ENCODE measurements at regions not wholly inside any gene's neighbourhood (a gene's known extent, or its start where the extent isn't known, plus 50 kb on each side); places are given as distances from the start of the nearest gene placed in this dataset.

DNA sequence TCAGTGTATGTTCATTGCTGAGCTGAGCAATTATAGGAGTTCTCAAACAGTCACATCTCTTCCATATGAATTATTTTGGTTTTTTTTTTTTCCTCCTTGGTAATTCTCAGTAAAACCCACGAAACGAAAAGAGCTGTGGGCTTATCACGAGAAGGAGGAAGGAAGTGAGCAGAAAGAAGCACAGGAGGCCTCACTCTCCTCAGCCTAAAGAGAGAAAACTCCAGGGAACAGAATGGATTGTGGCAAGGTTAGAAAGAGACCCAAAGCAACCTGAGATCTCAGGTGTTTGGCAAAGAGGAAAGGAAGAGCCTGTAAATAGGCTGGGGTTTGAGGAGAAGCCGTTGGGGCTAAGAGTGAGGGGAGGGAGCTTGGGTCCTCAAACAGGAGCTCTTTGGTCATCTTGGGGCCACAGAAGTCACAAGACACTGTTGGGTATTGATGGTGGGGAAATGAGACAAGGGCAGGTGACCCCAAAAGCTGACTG is 67.8 kb upstream of the CITED2 start:
- peaks cover 0 to 4% of the 10 kb centered on the region in 2 donors for H3K4me1 ChIP-seq (ENCODE audit: control insufficient read depth in 2 of 2, insufficient read depth in 2 of 2, low read length in 2 of 2)
- no peaks in the 10 kb centered on the region for H3K9me3 ChIP-seq (ENCODE audit: control insufficient read depth in 2 of 2, insufficient read depth in 1 of 2, low read length in 1 of 2)
- DNase-seq (ENCODE audit: low read depth in 6 of 9, low spot score in 9 of 9) = no peak
- no peaks in the 10 kb centered on the region for H3K36me3 ChIP-seq (ENCODE audit: control insufficient read depth in 2 of 2, insufficient read depth in 2 of 2, low read length in 1 of 2)
- H3K27ac ChIP-seq (ENCODE audit: low read depth in 1 of 2, low read length in 1 of 2) = no peak overlapping the region
- no peak overlapping the region for H3K4me3 ChIP-seq (ENCODE audit: low read length in 2 of 2)
- WGBS = 12% methylated on average over 4 of the region's 4 CpGs
- H3K27me3 ChIP-seq (ENCODE audit: control insufficient read depth in 2 of 2, insufficient read depth in 1 of 2, low read length in 1 of 2) = no peaks in the 10 kb centered on the region

DNA sequence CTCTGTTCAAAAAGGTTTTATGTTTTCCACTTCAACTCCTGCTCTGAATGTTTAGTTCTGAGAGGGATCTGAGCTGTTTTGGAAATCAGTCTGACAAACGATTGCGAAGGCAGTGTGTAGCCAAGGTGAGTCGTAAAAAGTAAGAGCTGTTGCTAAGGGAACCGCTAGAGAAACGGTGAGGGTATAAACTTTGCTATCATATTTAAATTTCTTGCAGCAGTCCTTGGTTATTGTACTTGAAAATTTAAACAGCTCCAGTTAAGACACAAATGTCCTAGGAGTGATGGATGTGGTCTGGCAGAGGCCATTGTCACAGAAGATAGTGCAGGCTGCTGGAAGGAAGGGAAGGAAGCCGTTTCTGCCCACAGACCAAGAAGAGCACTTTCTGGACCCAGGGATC is 64.9 kb upstream of the CITED2 start:
- no peak overlapping the region for H3K4me3 ChIP-seq (ENCODE audit: low read length in 2 of 2)
- no peaks in the 10 kb centered on the region for H3K9me3 ChIP-seq (ENCODE audit: control insufficient read depth in 2 of 2, insufficient read depth in 1 of 2, low read length in 1 of 2)
- no peak overlapping the region for H3K27ac ChIP-seq (ENCODE audit: low read depth in 1 of 2, low read length in 1 of 2)
- H3K36me3 ChIP-seq (ENCODE audit: control insufficient read depth in 2 of 2, insufficient read depth in 2 of 2, low read length in 1 of 2) = no peaks in the 10 kb centered on the region
- no peak for DNase-seq (ENCODE audit: low read depth in 6 of 9, low spot score in 9 of 9)
- peaks cover 0 to 4% of the 10 kb centered on the region in 2 donors for H3K4me1 ChIP-seq (ENCODE audit: control insufficient read depth in 2 of 2, insufficient read depth in 2 of 2, low read length in 2 of 2)
- 50% methylated on average over 6 of the region's 6 CpGs for WGBS
- H3K27me3 ChIP-seq (ENCODE audit: control insufficient read depth in 2 of 2, insufficient read depth in 1 of 2, low read length in 1 of 2) = no peaks in the 10 kb centered on the region

DNA sequence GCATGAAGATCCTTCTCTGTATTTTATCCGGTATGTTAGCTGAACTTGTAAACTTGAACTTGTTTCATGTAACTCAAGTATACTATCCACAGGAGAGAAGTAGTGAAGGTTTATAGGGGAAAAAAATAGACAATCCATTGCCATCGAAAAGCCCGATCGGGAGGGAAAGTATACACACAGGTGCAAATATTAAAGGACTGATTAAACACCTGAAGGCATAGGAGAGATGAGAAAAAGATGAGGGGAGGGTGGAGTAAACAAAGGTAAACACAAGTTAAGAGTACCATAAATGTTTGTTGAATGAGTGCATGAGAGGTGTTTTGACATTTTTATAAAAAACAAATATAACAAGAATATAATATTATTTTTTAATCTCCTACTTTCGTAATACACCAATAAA is 64.3 kb upstream of the CITED2 start:
- Histone ChIP-seq H3K4me1 (ENCODE audit: control insufficient read depth in 2 of 2, insufficient read depth in 2 of 2, low read length in 2 of 2) (peaks cover 0 to 4% of the 10 kb centered on the region in 2 donors), H3K9me3 (ENCODE audit: control insufficient read depth in 2 of 2, insufficient read depth in 1 of 2, low read length in 1 of 2) (no peaks in the 10 kb centered on the region), H3K27me3 (ENCODE audit: control insufficient read depth in 2 of 2, insufficient read depth in 1 of 2, low read length in 1 of 2) (no peaks in the 10 kb centered on the region), H3K27ac (ENCODE audit: low read depth in 1 of 2, low read length in 1 of 2) (no peak overlapping the region), H3K4me3 (ENCODE audit: low read length in 2 of 2) (no peak overlapping the region), H3K36me3 (ENCODE audit: control insufficient read depth in 2 of 2, insufficient read depth in 2 of 2, low read length in 1 of 2) (no peaks in the 10 kb centered on the region)
- 99% methylated on average over 5 of the region's 5 CpGs for WGBS
- DNase-seq (ENCODE audit: low read depth in 6 of 9, low spot score in 9 of 9) = no peak

DNA sequence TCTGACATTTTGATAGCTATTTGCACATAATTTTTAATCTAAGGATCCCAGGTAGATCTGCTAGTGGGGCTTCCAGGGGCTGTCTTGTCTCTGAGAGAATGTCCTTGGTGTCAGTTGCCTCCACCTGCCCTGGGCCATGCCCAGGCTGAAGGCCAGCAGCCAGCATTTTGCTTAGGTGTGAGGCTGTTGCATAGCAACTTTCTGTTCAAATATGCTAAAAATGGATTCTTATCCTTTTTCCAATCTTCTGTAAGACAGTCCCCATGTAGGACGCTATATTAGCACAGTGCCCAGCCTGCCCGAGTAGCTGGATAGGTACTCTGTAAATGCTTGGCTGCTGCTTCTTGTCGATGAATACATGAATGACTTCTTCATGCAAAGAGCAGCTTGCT is 62.5 kb upstream of the CITED2 start:
- Histone ChIP-seq H3K4me3 (ENCODE audit: low read length in 2 of 2) (no peak overlapping the region), H3K27ac (ENCODE audit: low read depth in 1 of 2, low read length in 1 of 2) (no peak overlapping the region), H3K36me3 (ENCODE audit: control insufficient read depth in 2 of 2, insufficient read depth in 2 of 2, low read length in 1 of 2) (no peaks in the 10 kb centered on the region), H3K4me1 (ENCODE audit: control insufficient read depth in 2 of 2, insufficient read depth in 2 of 2, low read length in 2 of 2) (no peaks in the 10 kb centered on the region), H3K27me3 (ENCODE audit: control insufficient read depth in 2 of 2, insufficient read depth in 1 of 2, low read length in 1 of 2) (no peaks in the 10 kb centered on the region), H3K9me3 (ENCODE audit: control insufficient read depth in 2 of 2, insufficient read depth in 1 of 2, low read length in 1 of 2) (peaks cover 0 to 1% of the 10 kb centered on the region in 2 donors)
- whole genome bisulfite sequencing = 98% methylated on average over 3 of the region's 3 CpGs
- DNase-seq (ENCODE audit: low read depth in 6 of 9, low spot score in 9 of 9) = no peak

DNA sequence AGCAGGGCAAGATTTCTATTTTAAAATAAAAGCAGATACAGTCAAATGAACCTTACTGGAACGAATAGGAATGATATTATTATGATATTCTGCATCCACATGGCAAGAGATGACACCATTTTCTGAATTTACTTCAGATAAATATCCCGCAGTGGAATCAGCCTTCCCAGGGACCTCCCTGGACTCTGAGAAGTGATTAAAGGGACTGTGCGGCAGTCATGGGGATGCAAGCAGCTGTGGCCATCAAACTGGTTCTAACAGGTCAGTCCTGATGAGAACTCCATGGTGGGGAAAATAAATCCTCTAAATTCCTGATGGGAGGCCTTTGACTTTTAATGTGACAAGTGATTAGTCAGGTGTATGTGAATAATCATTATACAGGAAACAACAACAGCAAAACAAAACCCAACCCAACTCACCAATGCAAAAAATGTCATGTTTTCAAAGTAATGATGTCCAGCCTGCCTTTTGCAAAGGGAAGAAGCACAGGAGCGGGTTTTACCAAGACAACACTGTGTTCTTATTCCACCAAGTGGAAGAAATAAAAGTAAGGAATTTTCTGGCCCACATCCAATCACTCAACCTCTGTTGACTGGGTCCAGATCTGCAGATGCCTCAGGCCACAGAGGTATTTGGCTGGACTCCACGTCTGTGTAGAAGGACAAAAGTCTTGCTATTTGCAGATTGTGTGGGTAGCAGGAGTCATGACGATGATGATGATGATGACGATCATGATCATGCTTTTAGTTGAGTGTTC is 61.9 kb upstream of the CITED2 start:
- H3K4me1 ChIP-seq (ENCODE audit: control insufficient read depth in 2 of 2, insufficient read depth in 2 of 2, low read length in 2 of 2) = no peaks in the 10 kb centered on the region
- WGBS = 97% methylated on average over 7 of the region's 7 CpGs

DNA sequence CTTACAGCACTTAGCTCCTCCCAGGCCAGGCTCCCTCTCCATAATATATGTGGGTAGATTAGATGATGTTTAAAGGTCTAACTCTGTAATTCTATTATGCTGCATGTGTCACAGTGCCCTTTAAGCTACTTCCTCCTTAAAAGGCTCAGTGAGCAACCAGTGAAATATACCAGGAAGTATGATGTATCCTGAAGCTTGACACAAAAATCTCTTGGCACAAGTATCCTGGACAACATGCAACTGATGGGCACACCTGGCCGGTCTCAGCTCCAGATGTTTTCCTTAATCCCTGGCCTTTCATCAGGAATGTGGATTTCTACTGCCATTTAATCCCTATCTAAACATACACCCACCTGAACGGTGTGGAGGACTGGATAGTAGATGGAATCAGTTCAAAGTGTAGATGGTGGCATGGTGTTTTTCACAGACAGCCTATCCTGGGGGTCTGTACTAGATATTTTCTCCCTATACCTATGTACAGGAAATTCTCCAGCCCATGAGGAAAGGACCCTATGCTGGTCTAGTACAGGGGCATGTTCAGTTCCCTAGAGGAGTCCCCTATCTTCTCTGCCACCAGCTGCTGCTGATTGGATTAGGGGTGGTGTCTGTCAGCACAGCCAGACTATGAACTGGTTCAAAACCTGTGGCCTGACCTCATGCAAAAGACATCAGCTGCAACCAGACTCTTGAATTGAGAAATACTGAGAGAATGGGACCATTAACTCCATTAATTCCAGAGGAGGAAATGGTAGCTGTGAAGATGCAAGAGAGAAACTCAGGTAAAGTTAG is 59.4 kb upstream of the CITED2 start:
- DNase-seq (ENCODE audit: low read depth in 6 of 9, low spot score in 9 of 9) = no peak
- Histone ChIP-seq H3K36me3 (ENCODE audit: control insufficient read depth in 2 of 2, insufficient read depth in 2 of 2, low read length in 1 of 2) (no peaks in the 10 kb centered on the region), H3K9me3 (ENCODE audit: control insufficient read depth in 2 of 2, insufficient read depth in 1 of 2, low read length in 1 of 2) (peaks cover 0 to 1% of the 10 kb centered on the region in 2 donors), H3K4me3 (ENCODE audit: low read length in 2 of 2) (no peak overlapping the region), H3K27ac (ENCODE audit: low read depth in 1 of 2, low read length in 1 of 2) (no peak overlapping the region), H3K27me3 (ENCODE audit: control insufficient read depth in 2 of 2, insufficient read depth in 1 of 2, low read length in 1 of 2) (no peaks in the 10 kb centered on the region), H3K4me1 (ENCODE audit: control insufficient read depth in 2 of 2, insufficient read depth in 2 of 2, low read length in 2 of 2) (no peaks in the 10 kb centered on the region)
- 52% methylated on average over 2 of the region's 2 CpGs for WGBS

More for the DNA sequence above, 61.9 kb upstream of the CITED2 start:
- no peaks in the 10 kb centered on the region for H3K27me3 ChIP-seq (ENCODE audit: control insufficient read depth in 2 of 2, insufficient read depth in 1 of 2, low read length in 1 of 2)
- peaks cover 0 to 1% of the 10 kb centered on the region in 2 donors for H3K9me3 ChIP-seq (ENCODE audit: control insufficient read depth in 2 of 2, insufficient read depth in 1 of 2, low read length in 1 of 2)
- H3K36me3 ChIP-seq (ENCODE audit: control insufficient read depth in 2 of 2, insufficient read depth in 2 of 2, low read length in 1 of 2) = no peaks in the 10 kb centered on the region
- H3K27ac ChIP-seq (ENCODE audit: low read depth in 1 of 2, low read length in 1 of 2) = no peak overlapping the region
- no peak for DNase-seq (ENCODE audit: low read depth in 6 of 9, low spot score in 9 of 9)
- H3K4me3 ChIP-seq (ENCODE audit: low read length in 2 of 2) = no peak overlapping the region

DNA sequence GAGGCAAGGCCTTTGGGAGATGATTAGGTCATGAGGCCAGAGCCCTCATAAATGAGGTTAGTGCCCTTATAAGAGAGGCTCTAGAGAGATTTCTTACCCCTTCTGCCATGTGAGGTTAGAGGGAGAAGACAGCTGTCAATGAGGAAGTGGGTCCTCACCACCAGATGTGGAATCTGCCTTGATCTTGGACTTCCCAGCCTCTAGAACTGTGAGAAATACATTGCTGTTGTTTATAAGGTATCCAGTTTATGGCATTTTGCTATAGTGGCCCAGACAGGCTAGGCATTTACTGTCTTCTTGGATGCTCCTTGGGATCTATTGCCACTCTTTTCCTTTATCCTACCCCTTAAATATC is 57.1 kb upstream of the CITED2 start:
- DNase-seq (ENCODE audit: low read depth in 6 of 9, low spot score in 9 of 9) = no peak
- H3K27me3 ChIP-seq (ENCODE audit: control insufficient read depth in 2 of 2, insufficient read depth in 1 of 2, low read length in 1 of 2) = no peaks in the 10 kb centered on the region
- peaks cover 0 to 1% of the 10 kb centered on the region in 2 donors for H3K9me3 ChIP-seq (ENCODE audit: control insufficient read depth in 2 of 2, insufficient read depth in 1 of 2, low read length in 1 of 2)
- H3K27ac ChIP-seq (ENCODE audit: low read depth in 1 of 2, low read length in 1 of 2) = no peak overlapping the region
- H3K36me3 ChIP-seq (ENCODE audit: control insufficient read depth in 2 of 2, insufficient read depth in 2 of 2, low read length in 1 of 2) = no peaks in the 10 kb centered on the region
- no peaks in the 10 kb centered on the region for H3K4me1 ChIP-seq (ENCODE audit: control insufficient read depth in 2 of 2, insufficient read depth in 2 of 2, low read length in 2 of 2)
- H3K4me3 ChIP-seq (ENCODE audit: low read length in 2 of 2) = no peak overlapping the region

DNA sequence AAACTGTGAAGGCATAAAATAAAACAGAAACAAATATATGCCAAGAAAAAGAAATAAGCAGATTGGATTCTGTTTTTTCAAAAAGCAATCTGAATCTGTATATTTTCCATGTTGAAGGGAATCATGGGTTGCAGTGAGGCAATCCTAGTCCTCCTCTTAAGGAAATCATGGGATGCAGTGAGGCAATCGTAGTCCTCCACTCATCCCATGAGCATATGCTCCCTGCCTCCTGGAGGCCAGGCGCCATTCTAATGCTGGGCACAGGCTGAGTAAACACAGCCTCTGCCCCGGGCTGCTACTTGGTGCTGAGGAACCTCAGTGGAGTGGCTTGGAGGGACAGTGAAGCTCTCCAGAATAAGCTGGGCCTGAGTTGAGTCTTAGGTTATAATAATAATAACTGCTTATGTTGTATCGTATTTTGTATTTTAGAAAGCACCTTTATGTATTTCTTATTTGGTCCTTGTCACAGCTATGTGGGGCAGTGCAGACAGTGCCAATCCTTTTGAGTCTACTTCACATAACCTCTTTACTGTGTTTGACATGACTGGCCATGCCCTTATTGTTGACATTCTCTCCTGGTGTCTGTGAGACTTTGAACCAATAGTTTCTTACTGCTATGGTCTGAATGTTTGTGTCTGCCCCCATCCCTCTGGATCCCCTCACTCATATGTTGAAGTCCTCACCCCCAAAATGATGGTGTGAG is 56.6 kb upstream of the CITED2 start:
- H3K27ac ChIP-seq (ENCODE audit: low read depth in 1 of 2, low read length in 1 of 2) = no peak overlapping the region
- H3K4me1 ChIP-seq (ENCODE audit: control insufficient read depth in 2 of 2, insufficient read depth in 2 of 2, low read length in 2 of 2) = no peaks in the 10 kb centered on the region
- peaks cover 0 to 1% of the 10 kb centered on the region in 2 donors for H3K9me3 ChIP-seq (ENCODE audit: control insufficient read depth in 2 of 2, insufficient read depth in 1 of 2, low read length in 1 of 2)
- H3K36me3 ChIP-seq (ENCODE audit: control insufficient read depth in 2 of 2, insufficient read depth in 2 of 2, low read length in 1 of 2) = no peaks in the 10 kb centered on the region
- WGBS = 96% methylated on average over 4 of the region's 4 CpGs
- H3K27me3 ChIP-seq (ENCODE audit: control insufficient read depth in 2 of 2, insufficient read depth in 1 of 2, low read length in 1 of 2) = no peaks in the 10 kb centered on the region
- no peak overlapping the region for H3K4me3 ChIP-seq (ENCODE audit: low read length in 2 of 2)
- no peak for DNase-seq (ENCODE audit: low read depth in 6 of 9, low spot score in 9 of 9)

DNA sequence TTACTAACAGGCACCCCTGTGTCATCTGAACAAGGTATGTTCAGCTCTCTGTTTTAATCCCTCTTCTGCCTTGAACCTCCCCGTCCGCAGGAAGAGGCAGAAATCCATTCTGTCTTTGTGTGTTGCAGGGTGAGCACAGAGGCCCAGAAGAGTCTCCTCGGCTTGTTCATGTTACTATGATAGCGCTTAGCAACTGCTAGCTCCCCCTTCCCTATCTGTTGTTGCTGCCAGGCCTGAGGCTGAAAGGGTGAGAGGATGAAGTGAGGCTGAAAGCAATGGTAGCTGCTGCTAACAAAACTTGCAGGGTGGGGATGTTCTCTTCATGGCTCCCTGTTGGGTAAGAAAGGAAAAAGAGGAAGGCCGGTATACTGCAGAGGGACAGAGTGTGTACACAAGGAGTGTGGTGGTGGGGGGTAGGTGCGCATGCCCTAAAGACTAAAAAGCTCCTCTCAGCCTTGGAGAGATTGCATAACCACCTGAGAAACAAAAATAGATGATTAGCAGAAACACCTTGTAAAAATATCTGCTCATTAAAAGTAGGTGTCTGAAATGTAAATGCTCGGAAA is 55.2 kb upstream of the CITED2 start:
- no peaks in the 10 kb centered on the region for H3K36me3 ChIP-seq (ENCODE audit: control insufficient read depth in 2 of 2, insufficient read depth in 2 of 2, low read length in 1 of 2)
- no peaks in the 10 kb centered on the region for H3K4me1 ChIP-seq (ENCODE audit: control insufficient read depth in 2 of 2, insufficient read depth in 2 of 2, low read length in 2 of 2)
- DNase-seq (ENCODE audit: low read depth in 6 of 9, low spot score in 9 of 9) = no peak
- H3K27me3 ChIP-seq (ENCODE audit: control insufficient read depth in 2 of 2, insufficient read depth in 1 of 2, low read length in 1 of 2) = no peaks in the 10 kb centered on the region
- no peak overlapping the region for H3K27ac ChIP-seq (ENCODE audit: low read depth in 1 of 2, low read length in 1 of 2)
- H3K4me3 ChIP-seq (ENCODE audit: low read length in 2 of 2) = no peak overlapping the region
- H3K9me3 ChIP-seq (ENCODE audit: control insufficient read depth in 2 of 2, insufficient read depth in 1 of 2, low read length in 1 of 2) = peaks cover 0 to 1% of the 10 kb centered on the region in 2 donors
- WGBS = 96% methylated on average over 7 of the region's 7 CpGs

Data from thymus (tissue), 11 donors.